Endothelial cell of umbilical vein (primary cell): ENCODE measurements at regions not wholly inside any gene's neighbourhood (a gene's known extent, or its start where the extent isn't known, plus 50 kb on each side); places are given as distances from the start of the nearest gene placed in this dataset.

Experiments used
- BruUV-seq: library from RNA; stranded (reverse); fragments of 400-500 nt; replicated peaks from 2 replicates; lab custom pipeline; 2021; lab: Mats Ljungman, UMichigan
- CTCF ChIA-PET: fragments of 300-600, 350-600 bp; sonication (Branson Sonifier 250); formaldehyde crosslinking; loops from one replicate; lab custom pipeline; 2021; ENCODE audit warnings: antibody characterized with exemption, inconsistent platforms; lab: Charles Lee
- POLR2A ChIA-PET: fragments of 300-600, 350-600 bp; sonication (Branson Sonifier 250); formaldehyde crosslinking; loops from one replicate; lab custom pipeline; 2021; ENCODE audit warnings: antibody characterized with exemption, inconsistent platforms; lab: Charles Lee
- DNase-seq: peaks from one replicate; pipeline ENCODE4 v3.0.0-alpha.2; 2011; ENCODE audit warnings: low read depth, low spot score
- FAIRE-seq: peaks from 2 replicates; lab custom pipeline; 2011; peaks lifted over from hg19 to GRCh38; lab: Jason Lieb, UNC
- H2AFZ ChIP-seq: 2 replicates; pipeline ENCODE4 v1.6.0; 2012; ENCODE audit warnings: low read depth, low read length, control low read depth, inconsistent platforms
- H3K27ac ChIP-seq: 2 replicates; pipeline ENCODE4 v1.5.1; 2011; ENCODE audit warnings: low read depth, mild to moderate bottlenecking, control low read depth, low read length, moderate library complexity; ENCODE audit not compliant: insufficient read depth
- H3K27me3 ChIP-seq, 2 experiments: 2 replicates each; pipeline versions ENCODE4 v1.6.0 to v1.6.1; 2011; ENCODE audit warnings: low read length in 2 of 2, mixed read lengths in 1 of 2; ENCODE audit not compliant: control insufficient read depth in 2 of 2, insufficient read depth in 2 of 2
- H3K36me3 ChIP-seq, 2 experiments: 2 replicates in 1 of 2; 3 replicates in 1 of 2; pipeline ENCODE4 v1.5.1; 2011; ENCODE audit warnings: low read length in 2 of 2, mild to moderate bottlenecking in 1 of 2, moderate library complexity in 1 of 2; ENCODE audit not compliant: control insufficient read depth in 2 of 2, insufficient read depth in 2 of 2; ENCODE audit errors: extremely low read depth in 1 of 2
- H3K4me1 ChIP-seq: 3 replicates; pipeline ENCODE4 v1.5.1; 2011; ENCODE audit warnings: mild to moderate bottlenecking, low read length; ENCODE audit not compliant: control insufficient read depth, insufficient read depth; ENCODE audit errors: extremely low read depth
- H3K4me2 ChIP-seq: 2 replicates; pipeline ENCODE4 v1.6.1; 2011; ENCODE audit warnings: low read length, control low read depth, mixed read lengths; ENCODE audit not compliant: insufficient read depth
- H3K4me3 ChIP-seq, 3 experiments: fragments of 200-600 bp in 1 of 3; sonication (generic), shearing (Covaris generic) in 1 of 3; replicated peaks in 1 of 3; 2 replicates each; pipeline ENCODE4 v1.5.1; 2011 to 2016; ENCODE audit warnings: control low read depth in 3 of 3, low read length in 3 of 3, mild to moderate bottlenecking in 2 of 3, inconsistent platforms in 1 of 3, low read depth in 1 of 3, moderate library complexity in 1 of 3; ENCODE audit not compliant: insufficient read depth in 1 of 3
- H3K79me2 ChIP-seq: 2 replicates; pipeline ENCODE4 v1.6.0; 2012; ENCODE audit warnings: low read length, inconsistent platforms; ENCODE audit not compliant: control insufficient read depth, insufficient read depth
- H3K9ac ChIP-seq: replicated peaks from 2 replicates; pipeline ENCODE3; 2011; ENCODE audit warnings: low read length, control low read depth; ENCODE audit not compliant: insufficient read depth; ENCODE audit errors: extremely low read depth
- H3K9me1 ChIP-seq: replicated peaks from 3 replicates; pipeline ENCODE4 v1.6.0; 2011; ENCODE audit warnings: mild to moderate bottlenecking, low read length; ENCODE audit not compliant: control insufficient read depth, insufficient read depth; ENCODE audit errors: extremely low read depth
- H3K9me3 ChIP-seq: replicated peaks from 2 replicates; pipeline ENCODE4 v1.5.1; 2012; ENCODE audit warnings: low read length, inconsistent platforms; ENCODE audit not compliant: control insufficient read depth, insufficient read depth
- H4K20me1 ChIP-seq: replicated peaks from 2 replicates; pipeline ENCODE3; 2011; ENCODE audit warnings: mild to moderate bottlenecking, low read length; ENCODE audit not compliant: control insufficient read depth, insufficient read depth; ENCODE audit errors: extremely low read depth
- CTCF ChIP-seq, 2 donors: IDR thresholded peaks; 1 replicate in 1 of 2; 2 replicates in 1 of 2; pipeline ENCODE4 v1.5.1; 2011; ENCODE audit warnings: low read length in 2 of 2, mild to moderate bottlenecking in 2 of 2, moderate library complexity in 2 of 2, control low read depth in 1 of 2, inconsistent platforms in 1 of 2, low read depth in 1 of 2; ENCODE audit not compliant: insufficient read depth in 1 of 2; ENCODE audit errors: extremely low read depth in 1 of 2
- EZH2 ChIP-seq: IDR thresholded peaks from 2 replicates; pipeline ENCODE4 v1.6.1; 2012; ENCODE audit warnings: borderline replicate concordance, low read depth, mild to moderate bottlenecking, moderate library complexity, low read length, inconsistent platforms; ENCODE audit not compliant: severe bottlenecking
- FOS ChIP-seq: IDR thresholded peaks from 2 replicates; pipeline ENCODE4 v1.6.1; 2011; ENCODE audit warnings: mild to moderate bottlenecking, low read length, moderate library complexity, borderline replicate concordance; ENCODE audit not compliant: insufficient read depth
- GATA2 ChIP-seq: IDR thresholded peaks from 2 replicates; pipeline ENCODE4 v1.7.0; 2011; ENCODE audit warnings: low read depth, mild to moderate bottlenecking, moderate library complexity, mixed read lengths, low read length; ENCODE audit not compliant: insufficient read length, insufficient read depth
- JUN ChIP-seq: IDR thresholded peaks from 2 replicates; pipeline ENCODE4 v1.6.1; 2011; ENCODE audit warnings: borderline replicate concordance, low read depth; ENCODE audit not compliant: insufficient read length, insufficient read depth
- MAX ChIP-seq: IDR thresholded peaks from 2 replicates; pipeline ENCODE4 v1.6.1; 2011; ENCODE audit not compliant: insufficient read depth, insufficient read length
- MYC ChIP-seq: IDR thresholded peaks from one replicate; pipeline ENCODE4 v1.6.1; 2011; ENCODE audit warnings: mild to moderate bottlenecking, low read depth, low read length
- POLR2A ChIP-seq: IDR thresholded peaks from 2 replicates; pipeline ENCODE4 v1.6.1; 2012; ENCODE audit warnings: low read depth, mild to moderate bottlenecking, control low read depth, low read length
- POLR2AphosphoS5 ChIP-seq: IDR thresholded peaks from 2 replicates; pipeline ENCODE4 v1.6.1; 2012; ENCODE audit warnings: low read depth, mild to moderate bottlenecking, control low read depth, low read length, moderate library complexity; ENCODE audit not compliant: insufficient read depth
- dilution Hi-C: fragments of 300-500 bp; cut with MboI; formaldehyde crosslinking; loops from one replicate; pipeline ENCODE4 v1.15.0; 2019; ENCODE audit warnings: low sequenced_read_pairs; ENCODE audit not compliant: extremely low pct_ligation_motif_present
- intact Hi-C: fragments of 100-400 bp; cut with micrococcal nuclease; formaldehyde crosslinking; loops from one replicate; pipeline ENCODE4 v1.10.0; 2022

- DNase-seq (no peak), FAIRE-seq (no peak)
- no peak for TF ChIP-seq GATA2
- intact Hi-C loops = loop anchor here (5.0 kb wide), 1 partner anchor 70 kb away; no protein-coding TSS in a partner anchor
- Histone ChIP-seq H3K9me3 (no peaks in the 10 kb centered on the region), H3K4me3 (no peak overlapping the region), H3K79me2 (no peaks in the 10 kb centered on the region), H3K27me3 (no peaks in the 10 kb centered on the region), H3K36me3 (no peaks in the 10 kb centered on the region), H3K27ac (no peak overlapping the region), H3K4me2 (no peak overlapping the region), H3K4me1 (no peaks in the 10 kb centered on the region), H2AFZ (no peak overlapping the region), H3K9me1 (no peaks in the 10 kb centered on the region), H4K20me1 (no peaks in the 10 kb centered on the region), H3K9ac (no peak overlapping the region)
- dilution Hi-C loops = no loop called here
- ChIA-PET CTCF (interaction anchor here (1.1 kb wide), 1 partner anchor 9 kb away, joined by 5 read pairs; no protein-coding TSS in a partner anchor), POLR2A (no interaction called here)
- no TSS peak for BruUV-seq
Observed at GRCh38 chr11:105197071-105197815, 57.7 kb upstream of the CARD18 start.

- no peak for DNase-seq
- FAIRE-seq = no peak
- Histone ChIP-seq H3K4me3 (no peak overlapping the region), H2AFZ (no peak overlapping the region), H4K20me1 (no peaks in the 10 kb centered on the region), H3K79me2 (no peaks in the 10 kb centered on the region), H3K36me3 (no peaks in the 10 kb centered on the region), H3K9me3 (no peaks in the 10 kb centered on the region), H3K27me3 (no peaks in the 10 kb centered on the region), H3K27ac (no peak overlapping the region), H3K4me2 (no peak overlapping the region), H3K9ac (no peak overlapping the region), H3K4me1 (no peaks in the 10 kb centered on the region), H3K9me1 (no peaks in the 10 kb centered on the region)
- dilution Hi-C loops = no loop called here
- CTCF ChIA-PET = no interaction called here
- BruUV-seq = no TSS peak
- TF ChIP-seq GATA2 (no peak), EZH2 (no peak), MAX (no peak), CTCF (IDR thresholded peaks at IDR 0.05; ENCODE audit: extremely low read depth in 1 of 2, insufficient read depth in 1 of 2, low read depth in 1 of 2, low read length in 2 of 2) (no peak), JUN (no peak), MYC (no peak), FOS (no peak), POLR2A (no peak), POLR2AphosphoS5 (no peak)
- intact Hi-C loops = no loop called here
- POLR2A ChIA-PET = no interaction called here
Observed at GRCh38 chr11:105193260-105193659, 53.7 kb upstream of the CARD18 start.
